HG03095 (cell line): ENCODE measurements at regions not wholly inside any gene's neighbourhood (a gene's known extent, or its start where the extent isn't known, plus 50 kb on each side); places are given as distances from the start of the nearest gene placed in this dataset.
"Not testable (repeated sequence)": the region's sequence is repeated elsewhere in the genome, so short reads cannot be mapped to it uniquely, and the experiment has no call there.

Source experiments
- ATAC-seq: cut with Tn5 transposase; IDR thresholded peaks from one replicate; pipeline ENCODE4 v1.9.1; 2021; ENCODE audit warnings: moderate library complexity; ENCODE audit not compliant: unreplicated experiment

GRCh38 chr7:23887660-23888059, 177.6 kb downstream of the STK31 start:
- ATAC-seq = no peak

DNA sequence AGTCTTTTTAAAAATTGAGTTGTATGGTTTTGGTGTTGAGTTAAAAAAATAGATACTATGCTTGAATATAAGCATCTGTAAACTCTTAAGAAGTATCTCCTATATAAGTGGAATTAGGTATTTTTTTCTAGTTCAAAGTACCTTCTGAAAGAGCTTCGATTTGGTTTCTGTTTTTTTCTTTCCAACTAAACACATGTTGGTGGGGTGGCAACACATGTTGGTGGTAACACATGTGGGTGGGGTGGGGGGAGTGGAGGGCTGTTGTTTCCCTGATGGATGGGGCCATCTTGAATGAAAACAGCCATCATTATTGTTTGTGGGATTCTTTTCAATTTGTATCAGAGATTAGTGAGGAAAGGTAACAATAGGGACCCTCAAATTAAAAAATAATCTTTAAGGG, 178.9 kb downstream of the STK31 start:
- no peak for ATAC-seq

GRCh38 chr7:23889566-23889965, 179.5 kb downstream of the STK31 start:
- no peak for ATAC-seq

- no peak for ATAC-seq
Measured at GRCh38 chr7:23892019-23892418, 182.0 kb downstream of the STK31 start.

- no peak for ATAC-seq
Measured at GRCh38 chr7:23893176-23893941, 183.3 kb downstream of the STK31 start.

DNA sequence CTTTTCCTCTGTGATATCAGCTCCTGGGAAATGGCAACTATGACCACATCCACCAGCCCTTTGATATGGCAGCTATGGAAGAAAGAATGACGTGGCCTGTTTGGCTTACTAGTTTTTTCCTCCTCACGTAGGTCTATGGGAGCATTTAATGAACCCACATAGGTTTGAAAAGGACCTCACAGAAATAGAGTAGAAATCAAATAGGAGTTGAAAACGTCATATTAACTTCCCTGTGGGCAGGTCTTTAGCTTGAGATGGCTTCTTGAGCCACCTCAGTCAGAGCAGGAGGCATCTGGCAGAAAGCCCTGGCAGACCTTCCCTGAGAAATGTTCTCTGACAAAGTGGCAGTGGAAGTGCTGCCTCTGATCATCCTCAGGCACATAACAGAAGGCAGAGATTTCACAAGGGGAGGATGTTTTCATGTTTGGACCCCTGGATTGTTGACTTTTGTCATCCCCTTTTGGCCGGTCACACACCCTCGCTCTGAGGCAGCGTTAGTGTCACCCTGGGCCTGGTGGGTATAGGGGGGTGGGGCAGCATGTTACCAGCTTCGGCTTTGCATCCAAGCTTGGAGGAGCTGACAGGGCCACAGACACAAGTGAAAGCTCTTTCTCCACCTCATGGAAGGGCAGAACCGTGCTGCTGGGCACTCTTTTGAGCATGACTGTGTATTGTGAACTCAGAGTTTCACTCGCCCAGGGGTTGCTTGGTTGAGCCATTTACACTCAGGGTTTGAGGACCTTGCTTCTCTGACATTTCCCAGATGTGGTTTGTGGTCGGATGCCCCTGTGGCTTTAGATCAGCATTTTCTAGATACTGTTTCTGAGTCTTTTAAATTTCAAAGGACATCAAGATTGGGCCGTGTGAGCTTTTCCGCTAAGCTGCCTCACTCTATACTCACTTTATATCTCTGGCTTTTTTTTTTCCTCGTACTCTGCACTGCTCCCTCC, 184.2 kb downstream of the STK31 start:
- no peak for ATAC-seq

DNA sequence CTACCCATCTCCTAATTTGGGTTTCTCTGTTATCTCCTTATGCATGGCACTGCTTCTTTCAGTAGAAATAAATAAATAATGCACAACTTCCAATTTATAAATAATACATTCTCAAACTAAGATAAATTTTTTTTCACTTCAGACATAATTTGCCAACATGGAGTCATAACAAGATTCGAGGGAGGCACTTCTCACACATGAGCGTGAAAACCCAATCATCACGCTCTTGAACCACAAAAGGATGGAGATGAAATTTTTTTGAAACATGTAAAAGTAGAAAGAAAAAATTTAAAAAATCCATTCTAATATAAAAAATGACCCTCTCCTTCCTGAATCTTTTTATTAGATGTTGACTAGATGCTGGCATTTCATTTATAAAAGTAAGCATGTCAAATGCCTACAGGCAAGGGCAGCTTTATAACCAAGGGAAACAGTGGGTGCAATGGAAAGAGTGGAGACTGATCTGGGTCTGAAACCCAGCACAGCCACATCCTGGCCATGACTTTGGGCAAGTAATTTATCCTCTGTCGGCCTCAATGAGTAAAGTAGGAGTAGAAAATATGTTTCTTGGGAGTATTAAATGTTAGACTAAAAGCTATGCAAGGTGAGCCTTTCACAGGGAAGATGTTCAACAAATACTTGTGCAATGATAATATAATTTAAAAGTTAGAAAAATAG, 185.0 kb downstream of the STK31 start:
- ATAC-seq = no peak

DNA sequence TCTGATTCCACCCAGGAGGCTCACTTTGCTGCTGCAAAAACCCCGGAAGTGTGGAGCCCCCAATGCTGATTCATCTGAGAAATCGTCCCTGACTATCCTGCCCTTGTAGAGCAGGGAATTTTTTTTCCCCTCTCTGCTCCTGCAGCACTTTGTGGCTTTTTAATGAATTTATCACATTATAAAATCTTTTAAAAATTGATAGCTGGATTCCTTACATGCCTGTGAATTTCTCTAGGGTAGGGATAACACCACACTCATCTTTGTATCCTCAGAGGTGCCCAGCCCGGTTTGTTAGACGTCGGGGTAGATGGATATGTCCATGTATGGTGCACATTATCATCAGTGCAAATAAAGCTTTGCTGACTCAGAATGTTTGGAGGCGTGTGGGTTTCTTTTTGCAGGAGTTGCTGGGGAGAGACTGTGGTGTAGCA, 185.7 kb downstream of the STK31 start:
- no peak for ATAC-seq

- no peak for ATAC-seq
Measured at GRCh38 chr7:23898619-23899018, 188.6 kb downstream of the STK31 start.

- not testable (repeated sequence) for ATAC-seq
Measured at GRCh38 chr7:23904901-23905300, 194.9 kb downstream of the STK31 start.

- no peak for ATAC-seq
Measured at GRCh38 chr7:23907012-23907411, 197.0 kb downstream of the STK31 start.

GRCh38 chr7:23909426-23909825, 199.4 kb downstream of the STK31 start:
- no peak for ATAC-seq

DNA sequence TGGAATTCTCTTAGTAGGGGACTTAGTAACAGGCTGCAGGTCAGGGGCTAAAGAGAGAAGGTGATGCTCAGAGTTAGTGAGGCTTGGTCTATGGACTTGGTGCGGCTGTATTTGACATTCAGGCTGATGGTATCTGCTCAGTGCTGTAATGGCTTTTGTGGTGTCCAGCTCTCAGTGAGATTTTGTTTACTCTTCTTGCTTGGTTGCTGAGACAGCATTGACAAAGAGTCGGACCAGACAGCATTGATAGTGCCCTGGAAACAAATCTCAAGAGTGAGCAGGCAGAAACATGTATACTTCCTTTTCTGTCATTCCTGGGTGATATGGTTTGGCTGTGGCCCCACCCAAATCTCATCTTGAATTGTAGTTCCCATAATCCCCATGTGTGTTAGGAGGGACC, 202.0 kb downstream of the STK31 start:
- no peak for ATAC-seq

DNA sequence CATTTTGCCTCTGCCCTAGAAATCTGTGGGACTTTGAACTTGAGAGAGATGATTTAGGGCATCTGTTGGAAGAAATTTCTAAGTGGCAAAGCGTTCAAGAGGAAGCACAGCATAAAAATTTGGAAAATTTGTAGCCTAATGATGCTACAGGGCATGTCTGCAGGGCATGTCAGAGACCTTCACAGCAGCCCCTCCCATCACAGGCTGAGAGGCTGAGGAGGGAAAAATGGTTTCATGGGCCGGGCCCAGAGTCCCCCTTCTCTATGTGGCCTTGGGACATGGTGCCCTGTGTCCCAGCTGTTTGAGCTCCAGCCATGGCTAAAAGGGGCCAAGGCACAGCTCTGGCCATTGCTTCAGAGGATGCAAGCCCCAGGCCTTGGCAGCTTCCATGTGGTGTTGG, 203.0 kb downstream of the STK31 start:
- ATAC-seq = no peak

GRCh38 chr7:23915236-23915635, 205.2 kb downstream of the STK31 start:
- ATAC-seq = no peak

- ATAC-seq = no peak
Measured at GRCh38 chr7:23918286-23918685, 208.3 kb downstream of the STK31 start.

- ATAC-seq = no peak
Measured at GRCh38 chr7:23918856-23919255, 208.8 kb downstream of the STK31 start.

DNA sequence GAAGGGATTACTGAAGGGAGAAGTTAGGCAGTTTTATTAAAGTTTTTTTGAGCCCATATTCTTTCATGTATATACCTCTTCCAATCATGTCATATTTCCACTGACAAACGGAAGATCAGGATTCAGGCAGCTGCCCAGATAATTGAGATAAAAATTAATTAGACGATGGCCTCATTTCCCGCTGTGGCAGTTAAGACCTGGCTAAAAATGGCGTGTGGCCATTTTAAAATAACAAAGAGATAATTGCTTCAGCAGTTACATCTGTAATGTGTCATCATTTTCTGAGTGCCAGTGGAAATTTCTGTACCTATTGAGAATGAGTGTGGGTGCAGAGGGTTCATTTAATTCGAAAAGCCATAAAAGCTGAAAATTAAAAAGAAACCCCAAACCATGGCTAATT, 215.1 kb downstream of the STK31 start:
- no peak for ATAC-seq

- no peak for ATAC-seq
Measured at GRCh38 chr7:23927709-23928417, 217.8 kb downstream of the STK31 start.

DNA sequence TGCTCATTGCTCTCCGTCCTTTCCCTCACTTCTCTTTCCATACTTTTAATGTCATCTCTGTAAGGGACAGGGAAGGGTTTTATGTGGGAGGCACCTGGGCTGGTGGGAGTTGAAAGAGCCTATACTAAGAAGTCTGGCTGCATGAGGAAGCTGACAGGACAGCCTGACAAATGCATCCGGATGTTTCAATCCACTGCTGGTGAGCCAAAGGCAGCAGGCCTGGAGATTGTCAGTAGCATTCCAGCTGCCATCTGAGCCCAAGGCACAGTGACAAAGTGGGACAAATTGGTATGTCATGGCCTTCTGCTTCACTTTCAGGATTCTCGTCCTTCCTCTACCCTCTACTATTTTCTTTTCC, 218.4 kb downstream of the STK31 start:
- no peak for ATAC-seq

DNA sequence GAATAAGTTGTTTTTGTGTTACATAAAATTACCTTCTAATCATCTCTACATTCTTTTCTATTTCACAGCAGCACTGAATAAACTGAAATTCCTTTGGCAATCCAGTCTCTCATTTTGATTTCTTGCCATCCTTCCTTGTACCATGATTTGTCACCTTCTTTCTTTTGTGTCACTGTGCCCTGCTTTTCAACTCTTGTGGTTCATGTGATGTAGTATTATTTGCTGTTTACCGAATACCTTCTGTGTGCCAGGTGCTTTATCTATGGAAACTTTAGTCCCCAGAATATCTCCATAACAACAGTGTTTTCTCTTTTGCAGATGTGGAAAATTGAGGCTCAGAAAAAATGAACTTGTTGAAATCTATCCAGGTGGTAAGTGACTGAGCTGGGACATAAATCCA, 220.3 kb downstream of the STK31 start:
- no peak for ATAC-seq
